ENCODE measurements at regions not wholly inside any gene's neighbourhood (a gene's known extent, or its start where the extent isn't known, plus 50 kb on each side); places are given as distances from the start of the nearest gene placed in this dataset.

GRCh38 chr5:52502460-52502999, 285.2 kb upstream of the ITGA1 start (continued):
- TF ChIP-seq CHD7 (IDR thresholded peaks at IDR 0.05; ENCODE audit: insufficient replicate concordance, low read length) (no peak), RXRA (IDR thresholded peaks at IDR 0.05; ENCODE audit: insufficient read depth, low read depth, low read length) (no peak), HDAC2 (IDR thresholded peaks at IDR 0.05; ENCODE audit: borderline replicate concordance in 1 of 2, low read depth in 2 of 2, low read length in 2 of 2) (no peak), SP4 (IDR thresholded peaks at IDR 0.05; ENCODE audit: low read length) (no peak), GABPA (IDR thresholded peaks at IDR 0.05; ENCODE audit: borderline replicate concordance, insufficient read depth, low read length) (no peak), EP300 (IDR thresholded peaks at IDR 0.05; ENCODE audit: borderline replicate concordance in 1 of 2, low read depth in 2 of 2, low read length in 2 of 2) (no peak), CTCF (IDR thresholded peaks at IDR 0.05; ENCODE audit: control extremely low read depth in 1 of 3, insufficient read depth in 1 of 3, low read depth in 1 of 3, low read length in 3 of 3) (no peak)

All from H1 (cell line).